ENCODE measurements at regions not wholly inside any gene's neighbourhood (a gene's known extent, or its start where the extent isn't known, plus 50 kb on each side); places are given as distances from the start of the nearest gene placed in this dataset.

DNA sequence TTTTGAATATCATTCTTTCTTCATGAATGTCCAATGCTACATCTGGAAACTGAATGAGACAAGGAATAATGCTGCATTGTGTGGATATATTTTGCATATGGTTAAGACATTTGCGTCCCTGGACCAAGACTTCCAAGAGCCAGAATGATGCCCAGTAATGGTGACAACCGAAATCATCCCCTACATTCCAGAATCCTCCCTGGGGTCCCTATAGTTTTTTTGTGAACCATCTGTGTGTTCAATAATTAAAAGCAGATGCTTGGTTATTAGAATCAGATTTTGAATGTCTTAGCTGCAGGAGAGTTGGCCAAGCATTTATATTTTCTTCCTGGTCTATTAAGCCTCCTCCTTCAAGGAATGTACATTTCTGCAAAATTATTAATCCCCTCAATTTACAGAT lies 426.7 kb upstream of the CDH8 start:
- TF ChIP-seq, protein P1, sequence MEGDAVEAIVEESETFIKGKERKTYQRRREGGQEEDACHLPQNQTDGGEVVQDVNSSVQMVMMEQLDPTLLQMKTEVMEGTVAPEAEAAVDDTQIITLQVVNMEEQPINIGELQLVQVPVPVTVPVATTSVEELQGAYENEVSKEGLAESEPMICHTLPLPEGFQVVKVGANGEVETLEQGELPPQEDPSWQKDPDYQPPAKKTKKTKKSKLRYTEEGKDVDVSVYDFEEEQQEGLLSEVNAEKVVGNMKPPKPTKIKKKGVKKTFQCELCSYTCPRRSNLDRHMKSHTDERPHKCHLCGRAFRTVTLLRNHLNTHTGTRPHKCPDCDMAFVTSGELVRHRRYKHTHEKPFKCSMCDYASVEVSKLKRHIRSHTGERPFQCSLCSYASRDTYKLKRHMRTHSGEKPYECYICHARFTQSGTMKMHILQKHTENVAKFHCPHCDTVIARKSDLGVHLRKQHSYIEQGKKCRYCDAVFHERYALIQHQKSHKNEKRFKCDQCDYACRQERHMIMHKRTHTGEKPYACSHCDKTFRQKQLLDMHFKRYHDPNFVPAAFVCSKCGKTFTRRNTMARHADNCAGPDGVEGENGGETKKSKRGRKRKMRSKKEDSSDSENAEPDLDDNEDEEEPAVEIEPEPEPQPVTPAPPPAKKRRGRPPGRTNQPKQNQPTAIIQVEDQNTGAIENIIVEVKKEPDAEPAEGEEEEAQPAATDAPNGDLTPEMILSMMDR (IDR thresholded peaks at IDR 0.05; ENCODE audit: low read depth, low read length), result no peak
- TF ChIP-seq POLR2A (IDR thresholded peaks at IDR 0.05; ENCODE audit: extremely low read depth, insufficient read length) (no peak), MYC (IDR thresholded peaks at IDR 0.05; ENCODE audit: low read depth, low read length) (no peak)
- TF ChIP-seq, protein P2, sequence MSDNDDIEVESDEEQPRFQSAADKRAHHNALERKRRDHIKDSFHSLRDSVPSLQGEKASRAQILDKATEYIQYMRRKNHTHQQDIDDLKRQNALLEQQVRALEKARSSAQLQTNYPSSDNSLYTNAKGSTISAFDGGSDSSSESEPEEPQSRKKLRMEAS (IDR thresholded peaks at IDR 0.05; ENCODE audit: low read depth, low read length), result no peak
